Smooth muscle cell (in vitro differentiated cells): ENCODE measurements at regions not wholly inside any gene's neighbourhood (a gene's known extent, or its start where the extent isn't known, plus 50 kb on each side); places are given as distances from the start of the nearest gene placed in this dataset.
A peak's percentile ranks its signal among the peaks of the same experiment; 100 is the strongest.

Source experiments
- DNase-seq: peaks from one replicate; lab custom pipeline; 2025; ENCODE audit not compliant: unreplicated experiment; lab: John Stamatoyannopoulos, UW
- H2AFZ ChIP-seq: fragments of 200-600 bp; sonication (generic); 2 replicates; pipeline ENCODE4 v1.6.0; 2016; ENCODE audit warnings: antibody characterized with exemption, low read depth, mild to moderate bottlenecking
- H3F3A ChIP-seq: fragments of 200-600 bp; sonication (generic); 2 replicates; pipeline ENCODE4 v1.6.0; 2017; ENCODE audit warnings: antibody characterized with exemption, low read depth
- H3K27ac ChIP-seq: fragments of 200-600 bp; sonication (generic); 2 replicates; pipeline ENCODE4 v1.5.1; 2016; ENCODE audit warnings: low read depth, mild to moderate bottlenecking
- H3K27me3 ChIP-seq: fragments of 200-600 bp; sonication (generic); 2 replicates; pipeline ENCODE4 v1.6.1; 2016; ENCODE audit warnings: low read depth, mild to moderate bottlenecking
- H3K36me3 ChIP-seq: fragments of 200-600 bp; sonication (generic); 2 replicates; pipeline ENCODE4 v1.5.1; 2016; ENCODE audit warnings: low read depth
- H3K4me1 ChIP-seq: fragments of 200-600 bp; sonication (generic); 2 replicates; pipeline ENCODE4 v1.5.1; 2016; ENCODE audit warnings: low read depth
- H3K4me2 ChIP-seq: fragments of 200-600 bp; sonication (generic); 2 replicates; pipeline ENCODE4 v1.6.0; 2016; ENCODE audit warnings: mild to moderate bottlenecking
- H3K4me3 ChIP-seq: fragments of 200-600 bp; sonication (generic); 2 replicates; pipeline ENCODE4 v1.5.1; 2016; ENCODE audit warnings: mild to moderate bottlenecking
- H3K79me2 ChIP-seq: fragments of 200-600 bp; sonication (generic); 2 replicates; pipeline ENCODE4 v1.6.0; 2016; ENCODE audit warnings: low read depth, mild to moderate bottlenecking
- H3K9ac ChIP-seq: fragments of 200-600 bp; sonication (generic); 2 replicates; pipeline ENCODE4 v1.6.0; 2016; ENCODE audit warnings: low read depth
- H3K9me3 ChIP-seq: fragments of 200-600 bp; sonication (generic); replicated peaks from 2 replicates; pipeline ENCODE4 v1.5.1; 2016; ENCODE audit warnings: low read depth
- H4K20me1 ChIP-seq: fragments of 200-600 bp; sonication (generic); 2 replicates; pipeline ENCODE4 v1.6.0; 2016; ENCODE audit warnings: low read depth
- WGBS: methylation state at CpG from one replicate; pipeline ENCODE4 v1.1.7; 2016; ENCODE audit warnings: low lambda C conversion rate; 5-methylcytosine and 5-hydroxymethylcytosine counted together
- TF ChIP-seq, protein P1 (sequence below): fragments of 200-600 bp; sonication (generic); IDR thresholded peaks from 2 replicates; pipeline ENCODE4 v1.5.1; 2017; ENCODE audit warnings: borderline replicate concordance, mild to moderate bottlenecking, antibody characterized with exemption; ENCODE audit not compliant: insufficient read depth, poor library complexity, severe bottlenecking

GRCh38 chr12:105922670-105923102 lies 216.1 kb downstream of the NUAK1 start:
- Histone ChIP-seq H3K36me3 (no peaks in the 10 kb centered on the region), H3K4me3 (no peak overlapping the region), H3K4me1 (no peaks in the 10 kb centered on the region), H3K27ac (peak overlapping the region; percentile 80), H2AFZ (no peak overlapping the region), H3K79me2 (no peaks in the 10 kb centered on the region), H4K20me1 (no peaks in the 10 kb centered on the region), H3K9ac (peak overlapping the region; percentile 45), H3F3A (peaks cover 6% of the 10 kb centered on the region), H3K9me3 (no peaks in the 10 kb centered on the region), H3K4me2 (no peak overlapping the region), H3K27me3 (no peaks in the 10 kb centered on the region)
- no peak for DNase-seq
- TF ChIP-seq, protein P1, sequence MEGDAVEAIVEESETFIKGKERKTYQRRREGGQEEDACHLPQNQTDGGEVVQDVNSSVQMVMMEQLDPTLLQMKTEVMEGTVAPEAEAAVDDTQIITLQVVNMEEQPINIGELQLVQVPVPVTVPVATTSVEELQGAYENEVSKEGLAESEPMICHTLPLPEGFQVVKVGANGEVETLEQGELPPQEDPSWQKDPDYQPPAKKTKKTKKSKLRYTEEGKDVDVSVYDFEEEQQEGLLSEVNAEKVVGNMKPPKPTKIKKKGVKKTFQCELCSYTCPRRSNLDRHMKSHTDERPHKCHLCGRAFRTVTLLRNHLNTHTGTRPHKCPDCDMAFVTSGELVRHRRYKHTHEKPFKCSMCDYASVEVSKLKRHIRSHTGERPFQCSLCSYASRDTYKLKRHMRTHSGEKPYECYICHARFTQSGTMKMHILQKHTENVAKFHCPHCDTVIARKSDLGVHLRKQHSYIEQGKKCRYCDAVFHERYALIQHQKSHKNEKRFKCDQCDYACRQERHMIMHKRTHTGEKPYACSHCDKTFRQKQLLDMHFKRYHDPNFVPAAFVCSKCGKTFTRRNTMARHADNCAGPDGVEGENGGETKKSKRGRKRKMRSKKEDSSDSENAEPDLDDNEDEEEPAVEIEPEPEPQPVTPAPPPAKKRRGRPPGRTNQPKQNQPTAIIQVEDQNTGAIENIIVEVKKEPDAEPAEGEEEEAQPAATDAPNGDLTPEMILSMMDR = no peak
- WGBS = 44% methylated on average over 5 of the region's 5 CpGs

- H3K27me3 ChIP-seq = no peaks in the 10 kb centered on the region
- no peak overlapping the region for H3K4me3 ChIP-seq
- H3K36me3 ChIP-seq = no peaks in the 10 kb centered on the region
- H2AFZ ChIP-seq = no peak overlapping the region
- peak overlapping the region; percentile 80 for H3K27ac ChIP-seq
- no peak overlapping the region for H3K4me2 ChIP-seq
- H3K79me2 ChIP-seq = no peaks in the 10 kb centered on the region
- no peaks in the 10 kb centered on the region for H3K4me1 ChIP-seq
- WGBS = 77% methylated on average over 7 of the region's 7 CpGs
- H3K9ac ChIP-seq = no peak overlapping the region
- H3F3A ChIP-seq = peaks cover 6% of the 10 kb centered on the region
- no peaks in the 10 kb centered on the region for H4K20me1 ChIP-seq
- TF ChIP-seq, protein P1 = no peak
- no peak for DNase-seq
- no peaks in the 10 kb centered on the region for H3K9me3 ChIP-seq
Measured at GRCh38 chr12:105924526-105925208, 214.1 kb downstream of the NUAK1 start.

- H3K27me3 ChIP-seq = no peaks in the 10 kb centered on the region
- H2AFZ ChIP-seq = no peak overlapping the region
- H3K79me2 ChIP-seq = no peaks in the 10 kb centered on the region
- WGBS = 95% methylated on average over 5 of the region's 5 CpGs
- TF ChIP-seq, protein P1 = no peak
- H3K9me3 ChIP-seq = no peaks in the 10 kb centered on the region
- H4K20me1 ChIP-seq = no peaks in the 10 kb centered on the region
- no peaks in the 10 kb centered on the region for H3F3A ChIP-seq
- no peak overlapping the region for H3K27ac ChIP-seq
- no peak for DNase-seq
- no peaks in the 10 kb centered on the region for H3K36me3 ChIP-seq
- H3K4me3 ChIP-seq = no peak overlapping the region
- no peak overlapping the region for H3K9ac ChIP-seq
- peaks cover 15% of the 10 kb centered on the region for H3K4me1 ChIP-seq
- no peak overlapping the region for H3K4me2 ChIP-seq
Measured at GRCh38 chr12:105927564-105927963, 211.2 kb downstream of the NUAK1 start.

- no peaks in the 10 kb centered on the region for H4K20me1 ChIP-seq
- 93% methylated on average over 3 of the region's 3 CpGs for WGBS
- H3K36me3 ChIP-seq = no peaks in the 10 kb centered on the region
- no peak overlapping the region for H2AFZ ChIP-seq
- DNase-seq = no peak
- peaks cover 17% of the 10 kb centered on the region for H3K4me1 ChIP-seq
- H3F3A ChIP-seq = peaks cover 6% of the 10 kb centered on the region
- no peaks in the 10 kb centered on the region for H3K79me2 ChIP-seq
- no peaks in the 10 kb centered on the region for H3K9me3 ChIP-seq
- H3K9ac ChIP-seq = no peak overlapping the region
- no peak overlapping the region for H3K27ac ChIP-seq
- TF ChIP-seq, protein P1 = no peak
- no peaks in the 10 kb centered on the region for H3K27me3 ChIP-seq
- no peak overlapping the region for H3K4me3 ChIP-seq
- H3K4me2 ChIP-seq = no peak overlapping the region
Measured at GRCh38 chr12:105928436-105928835, 210.3 kb downstream of the NUAK1 start.
